ENCODE measurements at regions not wholly inside any gene's neighbourhood (a gene's known extent, or its start where the extent isn't known, plus 50 kb on each side); places are given as distances from the start of the nearest gene placed in this dataset.

GRCh38 chr7:10875080-10875479 lies 98.6 kb upstream of the PHF14 start:
- DNase-seq (ENCODE audit: low spot score) = no peak

- no peak for DNase-seq (ENCODE audit: low spot score)
Observed at GRCh38 chr7:10888861-10889260, 84.8 kb upstream of the PHF14 start.

GRCh38 chr7:10889266-10889898 lies 84.3 kb upstream of the PHF14 start:
- no peak for DNase-seq (ENCODE audit: low spot score)

GRCh38 chr7:10908600-10908999 lies 65.1 kb upstream of the PHF14 start:
- no peak for DNase-seq (ENCODE audit: low spot score)

GRCh38 chr7:10910447-10910846 lies 63.2 kb upstream of the PHF14 start:
- no peak for DNase-seq (ENCODE audit: low spot score)

- DNase-seq (ENCODE audit: low spot score) = no peak
Observed at GRCh38 chr7:10912077-10912476, 61.6 kb upstream of the PHF14 start.

GRCh38 chr7:10913457-10913856 lies 60.2 kb upstream of the PHF14 start:
- no peak for DNase-seq (ENCODE audit: low spot score)

- DNase-seq (ENCODE audit: low spot score) = no peak
Observed at GRCh38 chr7:10918093-10918590, 55.5 kb upstream of the PHF14 start.

- DNase-seq (ENCODE audit: low spot score) = no peak
Observed at GRCh38 chr7:10919923-10920322, 53.7 kb upstream of the PHF14 start.
